WTC11 (cell line): ENCODE measurements at regions not wholly inside any gene's neighbourhood (a gene's known extent, or its start where the extent isn't known, plus 50 kb on each side); places are given as distances from the start of the nearest gene placed in this dataset.

Experiments
- ATAC-seq: fragments of 200-7000 bp; cut with Tn5 transposase; 2 replicates; pipeline ENCODE4 v1.10.0; 2021; ENCODE audit warnings: mild to moderate bottlenecking, moderate library complexity
- CTCF ChIA-PET: fragments of 300-600 bp; sonication (Branson Sonifier 250); formaldehyde crosslinking; loops from one replicate; lab custom pipeline; 2021; ENCODE audit warnings: antibody characterized with exemption; lab: Charles Lee
- POLR2A ChIA-PET: fragments of 350-600 bp; sonication (Branson Sonifier 250); formaldehyde crosslinking; loops from one replicate; lab custom pipeline; 2021; ENCODE audit warnings: antibody characterized with exemption; lab: Charles Lee
- DNase-seq: peaks from one replicate; pipeline ENCODE4 v3.0.0; 2021; ENCODE audit warnings: low spot score
- H3K27ac Mint-ChIP-seq: 2 replicates; pipeline ENCODE4 v1.8.0; 2021; ENCODE audit warnings: mixed read lengths
- H3K27me3 Mint-ChIP-seq: 2 replicates; pipeline ENCODE4 v1.8.0; 2021; ENCODE audit warnings: low read depth, mild to moderate bottlenecking, moderate library complexity, mixed read lengths
- H3K36me3 Mint-ChIP-seq: 2 replicates; pipeline ENCODE4 v1.8.0; 2021; ENCODE audit warnings: mixed read lengths
- H3K4me1 Mint-ChIP-seq: 2 replicates; pipeline ENCODE4 v1.8.0; 2022; ENCODE audit warnings: mixed read lengths
- H3K4me3 Mint-ChIP-seq: 2 replicates; pipeline ENCODE4 v1.8.0; 2021; ENCODE audit warnings: mild to moderate bottlenecking, moderate library complexity, mixed read lengths
- H3K9me3 Mint-ChIP-seq: 2 replicates; pipeline ENCODE4 v1.8.0; 2021; ENCODE audit warnings: mixed read lengths
- ATF2 ChIP-seq: sonication (generic); formaldehyde crosslinking; IDR thresholded peaks from 2 replicates; pipeline ENCODE4 v1.8.1; 2022; ENCODE audit warnings: low read depth, missing genetic modification reagents, borderline replicate concordance
- E2F4 ChIP-seq: sonication (generic); formaldehyde crosslinking; IDR thresholded peaks from 2 replicates; pipeline ENCODE4 v1.8.1; 2022; ENCODE audit warnings: low read depth, mild to moderate bottlenecking, moderate library complexity, missing genetic modification reagents, borderline replicate concordance
- ELF4 ChIP-seq: sonication (generic); formaldehyde crosslinking; IDR thresholded peaks from 2 replicates; pipeline ENCODE4 v1.8.1; 2022; ENCODE audit warnings: low read depth, mild to moderate bottlenecking, moderate library complexity, missing genetic modification reagents
- FOXJ3 ChIP-seq: sonication (generic); formaldehyde crosslinking; IDR thresholded peaks from 2 replicates; pipeline ENCODE4 v1.9.0; 2021; ENCODE audit warnings: missing genetic modification reagents, mild to moderate bottlenecking, borderline replicate concordance
- IRF1 ChIP-seq: sonication (generic); formaldehyde crosslinking; IDR thresholded peaks from 2 replicates; pipeline ENCODE4 v1.8.0; 2023; ENCODE audit warnings: missing genetic modification reagents
- JAZF1 ChIP-seq: fragments of 250-450 bp; sonication (Bioruptor Pico); IDR thresholded peaks from 2 replicates; pipeline ENCODE4 v1.9.0; 2021; ENCODE audit warnings: moderate library complexity, mild to moderate bottlenecking, inconsistent platforms
- KAT7 ChIP-seq: sonication (generic); formaldehyde crosslinking; IDR thresholded peaks from 2 replicates; pipeline ENCODE4 v1.8.1; 2023; ENCODE audit warnings: missing genetic modification reagents, mild to moderate bottlenecking, borderline replicate concordance
- MXD4 ChIP-seq: fragments of 250-450 bp; sonication (Bioruptor Pico); IDR thresholded peaks from 2 replicates; pipeline ENCODE4 v1.8.0; 2021; ENCODE audit warnings: mild to moderate bottlenecking, moderate library complexity, borderline replicate concordance
- NFATC4 ChIP-seq: fragments of 250-450 bp; sonication (Bioruptor Pico); IDR thresholded peaks from 2 replicates; pipeline ENCODE4 v1.9.0; 2021; ENCODE audit warnings: mild to moderate bottlenecking
- TCF7 ChIP-seq: sonication (generic); formaldehyde crosslinking; IDR thresholded peaks from 2 replicates; pipeline ENCODE4 v1.8.0; 2022; ENCODE audit warnings: mild to moderate bottlenecking, low read depth, missing genetic modification reagents, moderate library complexity
- TEAD1 ChIP-seq: sonication (generic); formaldehyde crosslinking; IDR thresholded peaks from 2 replicates; pipeline ENCODE4 v1.8.0; 2022; ENCODE audit warnings: mild to moderate bottlenecking, missing genetic modification reagents
- TP53 ChIP-seq: sonication (generic); formaldehyde crosslinking; IDR thresholded peaks from 2 replicates; pipeline ENCODE4 v1.8.1; 2023; ENCODE audit warnings: mild to moderate bottlenecking, missing genetic modification reagents
- ZMAT4 ChIP-seq: fragments of 250-450 bp; sonication (Bioruptor Pico); IDR thresholded peaks from 2 replicates; pipeline ENCODE4 v1.9.0; 2021; ENCODE audit warnings: mild to moderate bottlenecking
- ZNF232 ChIP-seq: sonication (generic); formaldehyde crosslinking; IDR thresholded peaks from 2 replicates; pipeline ENCODE4 v1.8.0; 2022; ENCODE audit warnings: mild to moderate bottlenecking, missing genetic modification reagents
- ZNF317 ChIP-seq: sonication (generic); formaldehyde crosslinking; IDR thresholded peaks from 2 replicates; pipeline ENCODE4 v1.8.1; 2023; ENCODE audit warnings: low read depth, mild to moderate bottlenecking, moderate library complexity, missing genetic modification reagents, borderline replicate concordance
- ZNF396 ChIP-seq: fragments of 250-450 bp; sonication (Bioruptor Pico); IDR thresholded peaks from 2 replicates; pipeline ENCODE4 v1.8.0; 2021; ENCODE audit warnings: mild to moderate bottlenecking, moderate library complexity, borderline replicate concordance
- ZSCAN18 ChIP-seq: fragments of 250-450 bp; sonication (Bioruptor Pico); IDR thresholded peaks from 2 replicates; pipeline ENCODE4 v2.1.2; 2022; ENCODE audit warnings: mild to moderate bottlenecking, moderate library complexity
- TF ChIP-seq, protein P1 (sequence below): sonication (generic); formaldehyde crosslinking; IDR thresholded peaks from 2 replicates; pipeline ENCODE4 v1.8.1; 2022; ENCODE audit warnings: mild to moderate bottlenecking, missing genetic modification reagents, moderate library complexity, borderline replicate concordance
- TF ChIP-seq, protein P2 (sequence below): fragments of 250-450 bp; sonication (Bioruptor Pico); IDR thresholded peaks from 2 replicates; pipeline ENCODE4 v1.9.0; 2021; ENCODE audit warnings: mild to moderate bottlenecking

DNA sequence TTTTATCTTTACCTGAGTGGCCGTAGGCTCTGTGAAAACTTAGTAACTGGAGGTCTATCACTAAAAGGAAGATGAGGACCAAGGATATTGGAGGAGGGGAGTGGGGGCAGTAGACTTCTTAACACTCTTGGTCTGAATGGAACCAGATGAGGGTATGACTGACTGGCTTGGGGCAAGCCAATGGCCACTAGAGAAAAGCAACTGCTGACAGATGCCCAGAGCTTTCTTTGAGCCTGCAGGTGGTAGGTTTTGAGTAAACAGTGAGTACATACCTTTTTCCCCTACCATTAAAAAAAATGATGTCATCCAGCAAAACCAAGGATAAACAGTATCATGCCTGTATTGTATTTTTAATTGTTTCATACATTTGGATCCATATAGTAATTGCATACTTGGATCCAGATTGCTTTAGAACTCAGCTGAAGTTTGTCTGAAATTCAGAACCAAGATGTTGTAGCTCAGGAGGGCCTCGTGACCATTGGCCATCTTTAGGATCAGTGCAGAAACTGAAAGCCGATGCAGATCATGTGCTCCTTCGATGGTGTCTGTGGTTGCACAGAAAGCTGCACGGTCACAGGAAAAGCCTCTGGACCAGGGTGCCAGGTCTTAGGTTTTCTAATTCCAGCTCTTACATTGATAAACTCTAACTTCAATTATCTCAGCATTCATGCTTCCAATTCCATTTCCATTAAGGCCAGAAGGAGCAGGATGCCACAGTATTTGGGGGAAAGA is 131.0 kb downstream of the PDGFRA start:
- H3K27me3 Mint-ChIP-seq = no peaks in the 10 kb centered on the region; the same call in 1 of the 2 replicates

More for the DNA sequence above, 131.0 kb downstream of the PDGFRA start:
- H3K27ac Mint-ChIP-seq = no peak overlapping the region
- TF ChIP-seq KAT7 (CRISPR knock-in tag) (no peak), ELF4 (CRISPR knock-in tag) (no peak), TEAD1 (CRISPR knock-in tag) (no peak), JAZF1 (CRISPR knock-in tag) (no peak), NFATC4 (CRISPR knock-in tag) (no peak), E2F4 (no peak), ZMAT4 (CRISPR knock-in tag) (no peak), FOXJ3 (no peak), TP53 (no peak), ZNF317 (CRISPR knock-in tag) (no peak), ZNF396 (CRISPR knock-in tag) (no peak), ATF2 (CRISPR knock-in tag) (no peak), TCF7 (CRISPR knock-in tag) (no peak), ZSCAN18 (CRISPR knock-in tag) (no peak), MXD4 (CRISPR knock-in tag) (no peak), IRF1 (CRISPR knock-in tag) (no peak), ZNF232 (CRISPR knock-in tag) (no peak)
- TF ChIP-seq, protein P1, sequence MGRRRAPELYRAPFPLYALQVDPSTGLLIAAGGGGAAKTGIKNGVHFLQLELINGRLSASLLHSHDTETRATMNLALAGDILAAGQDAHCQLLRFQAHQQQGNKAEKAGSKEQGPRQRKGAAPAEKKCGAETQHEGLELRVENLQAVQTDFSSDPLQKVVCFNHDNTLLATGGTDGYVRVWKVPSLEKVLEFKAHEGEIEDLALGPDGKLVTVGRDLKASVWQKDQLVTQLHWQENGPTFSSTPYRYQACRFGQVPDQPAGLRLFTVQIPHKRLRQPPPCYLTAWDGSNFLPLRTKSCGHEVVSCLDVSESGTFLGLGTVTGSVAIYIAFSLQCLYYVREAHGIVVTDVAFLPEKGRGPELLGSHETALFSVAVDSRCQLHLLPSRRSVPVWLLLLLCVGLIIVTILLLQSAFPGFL = no peak
- TF ChIP-seq, protein P2, sequence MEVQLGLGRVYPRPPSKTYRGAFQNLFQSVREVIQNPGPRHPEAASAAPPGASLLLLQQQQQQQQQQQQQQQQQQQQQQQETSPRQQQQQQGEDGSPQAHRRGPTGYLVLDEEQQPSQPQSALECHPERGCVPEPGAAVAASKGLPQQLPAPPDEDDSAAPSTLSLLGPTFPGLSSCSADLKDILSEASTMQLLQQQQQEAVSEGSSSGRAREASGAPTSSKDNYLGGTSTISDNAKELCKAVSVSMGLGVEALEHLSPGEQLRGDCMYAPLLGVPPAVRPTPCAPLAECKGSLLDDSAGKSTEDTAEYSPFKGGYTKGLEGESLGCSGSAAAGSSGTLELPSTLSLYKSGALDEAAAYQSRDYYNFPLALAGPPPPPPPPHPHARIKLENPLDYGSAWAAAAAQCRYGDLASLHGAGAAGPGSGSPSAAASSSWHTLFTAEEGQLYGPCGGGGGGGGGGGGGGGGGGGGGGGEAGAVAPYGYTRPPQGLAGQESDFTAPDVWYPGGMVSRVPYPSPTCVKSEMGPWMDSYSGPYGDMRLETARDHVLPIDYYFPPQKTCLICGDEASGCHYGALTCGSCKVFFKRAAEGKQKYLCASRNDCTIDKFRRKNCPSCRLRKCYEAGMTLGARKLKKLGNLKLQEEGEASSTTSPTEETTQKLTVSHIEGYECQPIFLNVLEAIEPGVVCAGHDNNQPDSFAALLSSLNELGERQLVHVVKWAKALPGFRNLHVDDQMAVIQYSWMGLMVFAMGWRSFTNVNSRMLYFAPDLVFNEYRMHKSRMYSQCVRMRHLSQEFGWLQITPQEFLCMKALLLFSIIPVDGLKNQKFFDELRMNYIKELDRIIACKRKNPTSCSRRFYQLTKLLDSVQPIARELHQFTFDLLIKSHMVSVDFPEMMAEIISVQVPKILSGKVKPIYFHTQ = no peak
- DNase-seq = no peak
- CTCF ChIA-PET = interaction anchor here (1.0 kb wide), 1 partner anchor 74 kb away, joined by 3 read pairs; no protein-coding TSS in a partner anchor
- H3K4me1 Mint-ChIP-seq = peaks cover 20% of the 10 kb centered on the region
- POLR2A ChIA-PET = no interaction called here
- no peak overlapping the region for H3K4me3 Mint-ChIP-seq
- ATAC-seq = no peak
- 0 out of 2 replicates have a peak, but pooled peaks cover 4% of the 10 kb centered on the region for H3K9me3 Mint-ChIP-seq
- H3K36me3 Mint-ChIP-seq = no peaks in the 10 kb centered on the region
